Activated T-helper 1 cell treated with anti-CD3 and anti-CD28 coated beads, Interleukin-12 subunit alpha, Interleukin-12 subunit beta, Interleukin-2, Interleukin-4 antibody, amounts not matched to agents 30 ng/mL and 10 ng/mL and 1 ng/mL, durations not matched to agents 14 hours and 24 hours and 36 hours (primary cell): ENCODE measurements at regions not wholly inside any gene's neighbourhood (a gene's known extent, or its start where the extent isn't known, plus 50 kb on each side); places are given as distances from the start of the nearest gene placed in this dataset.

Experiments used
- DNase-seq: peaks from one replicate; pipeline ENCODE4 v3.0.0; 2021; ENCODE audit warnings: low spot score
- H3K27ac Mint-ChIP-seq: one replicate; pipeline ENCODE4 v1.8.0; 2021; ENCODE audit warnings: mild to moderate bottlenecking, mixed read lengths
- H3K27me3 Mint-ChIP-seq: one replicate; pipeline ENCODE4 v1.8.0; 2022; ENCODE audit warnings: mild to moderate bottlenecking, moderate library complexity, mixed read lengths; ENCODE audit not compliant: insufficient read depth
- H3K36me3 Mint-ChIP-seq: one replicate; pipeline ENCODE4 v1.8.0; 2021; ENCODE audit warnings: low read depth, mixed read lengths
- H3K4me1 Mint-ChIP-seq: one replicate; pipeline ENCODE4 v1.8.0; 2021; ENCODE audit warnings: low read depth, mixed read lengths
- H3K4me3 Mint-ChIP-seq: one replicate; pipeline ENCODE4 v1.8.0; 2021; ENCODE audit warnings: mild to moderate bottlenecking, moderate library complexity, mixed read lengths
- H3K9me3 Mint-ChIP-seq: one replicate; pipeline ENCODE4 v1.8.0; 2021; ENCODE audit warnings: mixed read lengths
- intact Hi-C: fragments of 100-400 bp; cut with micrococcal nuclease; formaldehyde crosslinking; loops from one replicate; pipeline ENCODE4 v1.15.1; 2024

DNA sequence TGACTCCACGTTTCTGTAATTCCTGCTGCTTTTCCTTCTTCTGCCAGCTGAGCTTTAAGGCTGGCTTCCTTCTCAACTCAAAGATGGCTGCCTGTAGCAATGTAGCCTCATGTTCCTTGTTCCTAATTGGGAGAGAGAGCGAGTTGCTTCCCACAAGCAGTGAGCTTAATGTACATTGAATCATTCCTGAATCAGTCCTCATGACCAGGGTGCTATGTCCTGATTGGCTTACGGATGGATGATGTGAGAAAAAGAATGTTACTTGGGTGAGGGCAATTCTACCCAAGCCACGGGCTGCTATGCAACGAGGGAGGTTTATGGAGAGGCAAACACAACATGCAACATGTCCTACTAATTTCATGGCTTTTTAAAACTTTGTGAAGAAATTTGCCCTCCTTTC is 356.2 kb downstream of the RASEF start:
- Mint-ChIP-seq H3K4me3 (no peak overlapping the region), H3K4me1 (no peaks in the 10 kb centered on the region), H3K27ac (no peak overlapping the region), H3K9me3 (peaks cover 9% of the 10 kb centered on the region), H3K36me3 (no peaks in the 10 kb centered on the region), H3K27me3 (no peaks in the 10 kb centered on the region)
- intact Hi-C loops, result no loop called here
- no peak for DNase-seq

DNA sequence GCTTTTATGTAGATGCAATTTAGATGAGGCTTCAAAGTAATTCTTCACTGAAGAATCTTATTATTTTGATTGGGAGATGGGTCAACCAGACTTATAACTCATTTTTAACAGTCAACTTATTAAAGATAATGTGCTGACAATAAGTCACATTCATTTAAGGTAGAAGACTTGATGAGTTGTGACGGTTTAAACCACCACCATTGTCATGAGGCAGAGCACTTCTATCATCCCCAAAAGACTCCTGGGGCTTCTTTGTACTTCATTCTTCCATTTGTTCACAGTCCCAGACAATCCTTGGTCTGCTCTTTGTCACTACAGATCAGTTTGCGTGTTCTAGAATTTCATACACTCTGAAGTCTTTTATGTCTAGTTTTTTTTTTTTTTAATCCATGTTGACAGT is 346.1 kb downstream of the RASEF start:
- H3K4me1 Mint-ChIP-seq, result no peaks in the 10 kb centered on the region
- H3K9me3 Mint-ChIP-seq, result peaks cover 4% of the 10 kb centered on the region
- no peak overlapping the region for H3K4me3 Mint-ChIP-seq
- H3K36me3 Mint-ChIP-seq, result no peaks in the 10 kb centered on the region
- no peak overlapping the region for H3K27ac Mint-ChIP-seq
- intact Hi-C loops, result no loop called here
- H3K27me3 Mint-ChIP-seq, result no peaks in the 10 kb centered on the region
- no peak for DNase-seq

DNA sequence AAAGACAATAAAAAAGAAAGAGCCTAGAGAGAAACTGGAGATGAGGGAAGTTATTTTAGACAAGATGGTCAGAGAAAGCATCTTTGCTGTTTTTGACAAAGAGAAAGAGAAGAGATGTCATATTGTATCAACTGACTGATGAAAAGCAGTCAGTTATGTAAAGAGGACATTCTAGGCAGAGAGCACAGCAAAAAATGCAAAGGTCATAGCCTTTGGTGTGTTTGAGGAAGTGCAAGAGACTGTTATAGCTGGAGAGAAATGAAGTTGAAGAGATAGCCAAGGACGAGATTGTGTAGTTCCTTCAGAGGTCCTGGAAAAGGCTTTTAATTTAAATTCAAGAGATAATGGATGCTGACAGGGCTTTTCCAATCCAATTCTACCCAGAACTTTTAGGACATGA is 342.4 kb downstream of the RASEF start:
- Mint-ChIP-seq H3K9me3 (peaks cover 4% of the 10 kb centered on the region), H3K27ac (no peak overlapping the region), H3K27me3 (no peaks in the 10 kb centered on the region), H3K4me3 (no peak overlapping the region), H3K4me1 (no peaks in the 10 kb centered on the region), H3K36me3 (no peaks in the 10 kb centered on the region)
- intact Hi-C loops, result no loop called here
- DNase-seq, result no peak

DNA sequence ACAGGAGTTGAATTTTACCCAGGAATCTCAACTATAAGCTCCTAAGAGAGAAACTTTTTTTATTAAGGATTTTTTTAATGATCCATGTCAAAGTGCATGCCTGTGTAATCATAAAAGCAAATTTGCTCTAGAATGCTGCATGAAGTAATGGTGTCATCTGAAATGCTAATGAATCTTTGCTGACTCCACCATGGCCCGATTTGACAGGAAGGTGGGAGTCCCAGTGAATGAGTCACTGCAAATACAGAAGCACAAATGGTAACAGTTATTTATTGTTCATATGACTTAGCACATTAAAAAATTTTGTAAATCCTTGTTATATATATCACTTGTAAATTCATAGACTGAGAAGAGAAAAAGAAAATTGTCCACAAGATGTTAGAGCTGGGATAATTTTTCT is 341.3 kb downstream of the RASEF start:
- H3K27me3 Mint-ChIP-seq, result no peaks in the 10 kb centered on the region
- peaks cover 4% of the 10 kb centered on the region for H3K9me3 Mint-ChIP-seq
- no peaks in the 10 kb centered on the region for H3K4me1 Mint-ChIP-seq
- DNase-seq, result no peak
- intact Hi-C loops, result no loop called here
- no peaks in the 10 kb centered on the region for H3K36me3 Mint-ChIP-seq
- no peak overlapping the region for H3K4me3 Mint-ChIP-seq
- no peak overlapping the region for H3K27ac Mint-ChIP-seq

DNA sequence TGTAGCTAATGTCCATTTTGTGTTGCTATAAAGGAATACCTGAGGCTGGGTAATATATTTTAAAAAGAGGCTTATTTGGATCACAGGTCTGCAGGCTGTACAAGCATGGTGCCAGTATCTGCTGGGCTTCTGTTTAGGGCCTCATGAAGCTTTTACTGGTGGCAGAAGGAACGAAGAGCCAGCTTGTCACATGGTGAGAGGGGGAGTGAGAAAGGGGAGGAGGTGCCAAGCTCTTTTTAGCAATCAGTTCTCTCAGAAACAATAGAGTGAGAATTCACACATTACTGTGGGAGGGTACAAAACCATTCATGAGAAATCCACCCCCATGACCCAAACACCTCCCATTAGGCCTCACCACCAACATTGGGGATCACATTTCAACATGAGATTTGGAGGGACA is 340.9 kb downstream of the RASEF start:
- Mint-ChIP-seq H3K27ac (no peak overlapping the region), H3K9me3 (peaks cover 4% of the 10 kb centered on the region), H3K27me3 (no peaks in the 10 kb centered on the region), H3K4me1 (no peaks in the 10 kb centered on the region), H3K36me3 (no peaks in the 10 kb centered on the region), H3K4me3 (no peak overlapping the region)
- no peak for DNase-seq
- intact Hi-C loops, result no loop called here

DNA sequence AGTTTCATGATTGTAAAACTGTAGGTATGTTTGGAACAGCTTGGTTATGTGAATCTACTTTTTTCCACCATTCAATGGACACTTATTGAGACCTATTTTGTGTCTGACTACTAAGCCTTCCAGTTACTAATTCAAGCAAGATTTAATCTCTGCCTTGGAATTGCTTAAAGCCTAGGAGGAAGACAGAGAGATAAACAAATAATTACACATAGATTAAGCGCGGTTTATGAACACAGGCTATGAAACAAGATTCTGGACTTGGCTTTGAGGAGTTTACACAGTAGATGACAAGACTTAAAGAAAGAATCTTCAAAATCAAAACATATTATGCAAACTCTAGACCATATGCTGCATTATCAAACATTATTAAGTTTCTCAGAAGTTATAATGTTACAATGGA is 340.4 kb downstream of the RASEF start:
- Mint-ChIP-seq H3K27ac (no peak overlapping the region), H3K9me3 (peaks cover 4% of the 10 kb centered on the region), H3K27me3 (no peaks in the 10 kb centered on the region), H3K36me3 (no peaks in the 10 kb centered on the region), H3K4me1 (no peaks in the 10 kb centered on the region), H3K4me3 (no peak overlapping the region)
- intact Hi-C loops, result no loop called here
- DNase-seq, result no peak

DNA sequence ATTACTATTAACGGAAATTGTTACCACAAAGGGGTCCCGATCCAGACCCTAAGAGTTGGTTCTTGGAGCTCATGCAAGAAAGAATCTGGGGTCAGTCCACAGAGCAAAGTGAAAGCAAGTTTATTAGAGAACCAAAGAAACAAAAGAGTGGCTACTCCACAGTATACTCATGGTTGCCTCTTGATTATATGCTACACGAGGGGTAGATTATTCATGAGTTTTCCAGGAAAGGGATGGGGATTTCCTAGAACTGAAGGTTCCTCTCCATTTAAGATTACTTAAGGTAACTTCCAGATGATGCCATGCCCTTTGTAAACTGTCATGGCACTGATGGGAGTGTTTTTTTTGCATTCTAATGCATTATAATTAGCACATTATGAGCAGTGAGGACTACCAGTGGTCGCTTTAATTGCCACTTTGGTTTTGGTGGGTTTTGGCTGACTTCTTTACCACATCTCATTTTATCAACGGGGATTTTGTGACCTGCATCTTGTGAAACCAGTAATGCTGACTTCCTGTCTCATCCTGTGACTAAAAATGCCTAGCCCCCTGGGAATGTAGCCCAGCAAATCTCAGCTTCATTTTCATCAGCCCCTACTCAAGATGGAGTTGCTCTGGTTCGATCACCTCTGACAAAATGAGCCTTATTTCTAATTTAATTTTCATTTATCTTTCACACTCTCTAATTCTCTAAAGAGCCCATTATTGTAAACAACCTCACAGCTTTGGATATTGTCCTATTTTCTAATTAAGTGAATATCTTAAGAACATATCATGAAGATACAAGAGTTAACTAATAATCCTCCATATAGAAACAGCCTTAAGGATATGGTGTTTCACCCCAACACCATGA is 336.3 kb downstream of the RASEF start:
- Mint-ChIP-seq H3K4me3 (no peak overlapping the region), H3K4me1 (no peaks in the 10 kb centered on the region), H3K27ac (no peak overlapping the region), H3K27me3 (no peaks in the 10 kb centered on the region), H3K36me3 (no peaks in the 10 kb centered on the region), H3K9me3 (peaks cover 3% of the 10 kb centered on the region)
- intact Hi-C loops, result no loop called here
- no peak for DNase-seq

DNA sequence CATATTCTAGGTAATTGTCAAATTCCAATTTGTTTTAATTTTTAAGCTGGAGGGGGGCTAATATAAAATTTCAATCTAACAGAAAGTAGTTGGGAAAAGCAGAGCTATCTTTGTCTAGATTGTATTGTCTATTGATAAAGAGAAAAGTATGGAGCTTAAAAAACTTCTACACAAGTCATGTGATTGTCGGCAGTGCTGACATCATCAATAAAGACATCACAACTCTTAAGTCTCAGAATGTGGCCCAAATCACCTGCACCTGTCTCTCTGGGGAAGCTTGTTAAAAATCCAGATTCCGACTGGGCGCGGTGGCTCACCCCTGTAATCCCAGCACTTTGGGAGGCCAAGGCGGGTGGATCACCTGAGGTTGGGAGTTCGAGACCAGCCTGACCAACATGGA is 333.8 kb downstream of the RASEF start:
- intact Hi-C loops, result no loop called here
- Mint-ChIP-seq H3K9me3 (peaks cover 3% of the 10 kb centered on the region), H3K4me1 (no peaks in the 10 kb centered on the region), H3K36me3 (no peaks in the 10 kb centered on the region), H3K4me3 (no peak overlapping the region), H3K27me3 (no peaks in the 10 kb centered on the region), H3K27ac (no peak overlapping the region)
- no peak for DNase-seq

DNA sequence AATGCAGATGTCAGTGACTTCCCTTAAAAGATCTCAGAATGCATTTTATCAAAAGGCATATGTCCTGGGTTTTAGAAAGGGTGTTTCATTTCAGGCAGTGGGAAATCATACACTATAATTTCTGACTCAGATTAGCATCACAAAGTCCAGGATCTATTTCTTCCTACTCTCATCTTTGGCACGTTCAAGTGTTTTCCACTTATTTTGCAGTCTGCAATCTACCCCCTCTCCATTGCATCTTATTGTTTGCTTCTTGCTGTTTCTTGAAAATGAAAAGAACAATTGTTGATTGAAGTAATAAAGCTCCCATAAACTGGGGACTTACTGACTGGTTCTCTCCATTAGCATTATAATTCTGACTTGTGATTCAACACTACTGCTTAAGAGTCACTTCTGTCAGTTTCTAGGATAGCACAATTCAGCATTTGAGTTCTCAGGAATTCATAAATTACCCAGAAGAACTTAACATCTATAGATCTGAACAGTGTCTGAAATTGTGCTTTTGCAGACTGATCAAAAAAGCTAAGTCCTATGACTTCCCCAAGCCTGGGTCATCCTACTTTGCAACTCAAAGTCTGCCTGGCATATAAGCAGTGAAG is 332.9 kb downstream of the RASEF start:
- Mint-ChIP-seq H3K9me3 (peaks cover 3% of the 10 kb centered on the region), H3K4me3 (no peak overlapping the region), H3K27ac (no peak overlapping the region), H3K27me3 (no peaks in the 10 kb centered on the region), H3K36me3 (no peaks in the 10 kb centered on the region), H3K4me1 (no peaks in the 10 kb centered on the region)
- no peak for DNase-seq
- intact Hi-C loops, result no loop called here

DNA sequence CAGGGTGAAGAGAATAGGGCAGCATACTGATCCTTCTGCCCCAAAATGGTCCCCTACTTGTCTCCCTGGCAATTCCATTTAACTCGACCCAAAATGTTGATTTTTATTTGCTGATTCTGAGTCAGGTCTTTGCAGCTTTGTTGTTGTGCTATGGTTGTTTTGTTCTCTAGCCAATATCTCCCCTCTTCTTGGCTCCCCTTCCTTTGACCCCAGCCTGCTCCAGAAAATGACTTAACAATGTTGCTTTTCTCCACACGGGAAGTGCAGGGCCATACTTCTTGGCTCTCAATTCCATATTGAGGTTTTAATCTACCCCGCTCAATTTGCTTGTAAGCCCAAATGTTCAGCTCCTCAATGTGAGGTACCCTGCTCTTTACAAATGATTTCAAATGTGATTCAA is 330.0 kb downstream of the RASEF start:
- Mint-ChIP-seq H3K27me3 (no peaks in the 10 kb centered on the region), H3K4me3 (no peak overlapping the region), H3K9me3 (peaks cover 3% of the 10 kb centered on the region), H3K4me1 (no peaks in the 10 kb centered on the region), H3K36me3 (no peaks in the 10 kb centered on the region), H3K27ac (no peak overlapping the region)
- DNase-seq, result no peak
- intact Hi-C loops, result no loop called here

DNA sequence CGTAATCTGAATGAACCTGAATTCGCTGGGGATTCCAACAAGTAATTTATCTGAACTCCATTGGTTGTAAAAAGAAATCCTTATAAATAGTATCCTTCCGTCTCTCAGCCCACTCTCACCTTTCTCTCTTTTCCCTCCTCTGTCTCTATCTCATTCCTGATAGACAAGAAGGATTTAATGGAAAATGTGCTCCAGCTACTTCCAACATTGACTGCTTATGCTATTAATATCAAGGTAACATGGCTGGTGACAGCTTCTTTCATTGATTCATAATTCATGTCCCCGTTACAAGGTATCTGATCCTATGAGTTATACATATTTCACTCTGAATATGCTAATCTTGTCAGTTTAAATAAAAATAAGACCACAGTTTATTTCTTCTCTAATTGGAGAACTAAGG is 326.8 kb downstream of the RASEF start:
- H3K27me3 Mint-ChIP-seq, result no peaks in the 10 kb centered on the region
- H3K4me3 Mint-ChIP-seq, result no peak overlapping the region
- no peak for DNase-seq
- H3K36me3 Mint-ChIP-seq, result no peaks in the 10 kb centered on the region
- no peaks in the 10 kb centered on the region for H3K9me3 Mint-ChIP-seq
- H3K27ac Mint-ChIP-seq, result no peak overlapping the region
- H3K4me1 Mint-ChIP-seq, result no peaks in the 10 kb centered on the region
- intact Hi-C loops, result no loop called here

DNA sequence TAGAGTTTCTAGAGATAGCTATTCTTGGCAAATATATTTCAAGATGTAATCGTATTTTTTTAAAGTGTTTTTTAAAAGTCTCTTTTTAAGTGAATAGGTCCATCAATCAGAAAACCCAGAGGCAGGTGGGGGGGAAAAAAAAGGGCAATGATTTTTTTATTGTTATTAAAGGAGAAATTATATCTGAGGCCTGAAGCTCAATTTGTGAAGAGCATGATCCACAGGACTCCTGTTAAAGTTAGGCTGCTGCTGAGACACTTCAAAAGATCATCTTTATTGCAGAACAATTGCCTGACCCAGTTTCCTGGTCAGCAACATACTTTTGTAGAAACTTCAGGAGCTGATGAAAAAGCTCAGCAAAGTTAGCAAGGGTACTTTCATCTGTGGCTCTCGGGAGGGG is 326.2 kb downstream of the RASEF start:
- Mint-ChIP-seq H3K36me3 (no peaks in the 10 kb centered on the region), H3K27ac (no peak overlapping the region), H3K4me1 (no peaks in the 10 kb centered on the region), H3K27me3 (no peaks in the 10 kb centered on the region), H3K4me3 (no peak overlapping the region), H3K9me3 (no peaks in the 10 kb centered on the region)
- DNase-seq, result no peak
- intact Hi-C loops, result no loop called here

DNA sequence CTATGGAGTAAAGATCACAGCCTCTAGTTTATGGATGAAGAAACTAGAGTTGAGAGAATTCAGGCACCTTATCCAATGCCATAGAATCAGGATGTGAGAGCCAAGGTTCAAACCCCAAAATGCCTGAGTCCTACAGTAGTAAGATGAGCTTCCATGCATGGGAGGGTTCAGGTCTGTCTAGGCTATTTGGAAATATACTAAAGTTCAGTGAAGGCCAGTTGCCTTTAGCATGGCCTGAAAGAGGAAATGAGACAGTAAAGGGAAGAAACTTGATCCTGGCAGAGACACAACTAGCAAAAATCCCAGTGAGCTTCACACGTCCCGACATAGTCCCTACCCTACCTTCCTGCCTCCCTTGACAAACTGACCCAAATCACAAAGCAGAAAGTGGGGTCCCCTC is 317.0 kb downstream of the RASEF start:
- DNase-seq, result no peak
- Mint-ChIP-seq H3K4me1 (no peaks in the 10 kb centered on the region), H3K4me3 (no peak overlapping the region), H3K36me3 (no peaks in the 10 kb centered on the region), H3K9me3 (peaks cover 2% of the 10 kb centered on the region), H3K27ac (no peak overlapping the region), H3K27me3 (no peaks in the 10 kb centered on the region)
- intact Hi-C loops, result no loop called here
